Testis (tissue), 2 donors: ENCODE measurements at regions not wholly inside any gene's neighbourhood (a gene's known extent, or its start where the extent isn't known, plus 50 kb on each side); places are given as distances from the start of the nearest gene placed in this dataset.

Source experiments
- CTCF ChIP-seq, 3 experiments: fragments of 450-650 bp in 2 of 3; fragments of 200-600 bp in 1 of 3; sonication (generic) in 1 of 3; IDR thresholded peaks; one replicate each; pipeline ENCODE4 v1.5.1; 2016 to 2019; ENCODE audit warnings: antibody characterized with exemption in 3 of 3, mild to moderate bottlenecking in 2 of 3, moderate library complexity in 1 of 3
- POLR2A ChIP-seq: fragments of 450-650 bp; IDR thresholded peaks from one replicate; pipeline ENCODE4 v1.6.1; 2017; ENCODE audit warnings: antibody characterized with exemption, mild to moderate bottlenecking, moderate library complexity

GRCh38 chr2:53558867-53559266, 208.7 kb upstream of the CHAC2 start:
- TF ChIP-seq CTCF (IDR thresholded peaks at IDR 0.05) = no peak
- TF ChIP-seq POLR2A = no peak
